Hippocampal formation (tissue), 2 donors: ENCODE measurements at regions not wholly inside any gene's neighbourhood (a gene's known extent, or its start where the extent isn't known, plus 50 kb on each side); places are given as distances from the start of the nearest gene placed in this dataset.

ENCODE experiments used
- DNase-seq, 2 donors: peaks; one replicate each; lab custom pipeline; 2025; lab: John Stamatoyannopoulos, UW

GRCh38 chr15:62913246-62913645 is 129.3 kb upstream of the TPM1 start:
- no peak for DNase-seq

DNA sequence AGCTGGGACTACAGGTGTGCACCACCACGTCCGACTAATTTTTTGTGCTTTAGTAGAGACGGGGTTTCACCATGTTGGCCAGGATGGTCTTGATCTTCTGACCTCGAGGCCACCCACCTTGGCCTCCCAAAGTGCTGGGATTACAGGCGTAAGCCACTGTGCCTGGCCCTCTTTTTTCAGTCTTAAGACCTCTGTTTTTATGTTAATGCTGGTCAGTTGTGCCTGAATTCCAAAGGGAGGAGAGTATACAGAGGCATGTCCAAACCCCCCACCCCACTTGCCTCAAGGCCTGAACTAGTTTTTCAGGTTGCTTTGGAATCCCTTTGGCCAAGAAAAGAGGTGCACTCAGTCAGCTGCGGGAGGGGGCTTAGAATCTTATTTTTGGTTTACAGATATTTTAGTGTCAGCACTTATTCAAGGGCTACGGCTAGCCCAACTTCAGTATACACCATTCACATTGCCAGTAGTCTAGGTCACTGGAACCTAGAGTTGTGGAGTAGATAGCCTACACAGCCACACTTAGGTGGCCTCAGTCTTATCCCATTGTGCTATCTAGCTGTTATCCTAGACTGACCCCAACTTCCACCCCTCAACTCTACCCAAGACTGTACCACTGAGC is 128.0 kb upstream of the TPM1 start:
- no peak for DNase-seq

GRCh38 chr15:62920682-62921502 is 121.7 kb upstream of the TPM1 start:
- no peak for DNase-seq

DNA sequence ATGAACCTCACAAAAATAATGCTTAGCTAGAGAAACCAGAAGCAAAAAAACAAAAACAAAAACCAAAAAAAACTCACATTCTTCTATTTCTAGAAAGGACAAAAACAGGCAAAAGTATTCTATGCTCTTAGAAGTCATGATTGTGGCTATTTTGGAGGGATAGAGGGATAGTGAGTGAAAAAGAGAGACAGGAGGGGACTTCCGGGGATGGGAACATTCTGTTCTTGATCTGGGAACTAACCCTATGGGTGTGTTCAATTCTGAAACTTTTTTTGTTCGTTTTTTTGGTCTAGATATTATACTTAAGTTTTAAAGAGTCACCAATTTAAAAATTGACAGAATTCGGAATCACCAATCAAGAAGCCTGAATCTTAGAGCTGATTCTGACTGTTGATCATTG is 120.0 kb upstream of the TPM1 start:
- no peak for DNase-seq

GRCh38 chr15:62925875-62926274 is 116.7 kb upstream of the TPM1 start:
- DNase-seq: no peak

- DNase-seq: no peak
Measured at GRCh38 chr15:62927196-62927595, 115.4 kb upstream of the TPM1 start.

GRCh38 chr15:62927836-62928235 is 114.7 kb upstream of the TPM1 start:
- DNase-seq: no peak

DNA sequence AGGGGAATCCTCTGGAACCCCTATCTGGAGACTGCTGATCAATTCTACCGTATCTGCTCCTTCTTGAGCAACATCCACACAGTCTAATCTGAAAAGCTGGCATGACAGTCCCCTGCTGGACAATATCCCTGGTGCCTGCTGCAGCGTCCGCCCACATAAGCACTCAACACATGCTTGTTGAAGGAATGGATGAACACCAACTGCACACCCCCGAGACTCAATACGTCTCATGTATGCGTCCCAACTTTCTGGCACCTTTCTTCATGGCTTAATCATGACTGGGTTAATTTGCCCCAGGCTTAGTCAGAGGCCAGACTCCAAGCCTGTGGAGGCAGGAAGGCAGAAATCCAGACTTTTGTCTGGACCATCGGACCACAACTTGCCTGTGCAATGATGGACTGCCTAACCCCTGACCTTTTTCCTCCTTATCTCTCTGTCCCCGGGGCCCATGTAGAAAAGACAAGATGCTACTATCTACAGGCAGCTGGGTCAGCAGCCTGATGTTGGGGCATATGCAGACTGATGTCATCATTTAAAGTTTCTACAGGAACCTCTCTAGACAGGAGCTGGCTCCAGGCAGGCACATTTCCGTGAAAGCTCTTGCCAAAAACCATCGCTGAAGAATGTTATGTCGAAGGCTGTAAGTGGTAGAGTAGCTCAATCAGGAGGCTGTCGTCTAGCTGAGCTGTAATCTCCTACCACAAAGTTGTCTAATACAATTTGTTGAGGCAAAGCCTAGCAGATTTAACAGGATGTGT is 114.1 kb upstream of the TPM1 start:
- no peak for DNase-seq

GRCh38 chr15:62929000-62929357 is 113.6 kb upstream of the TPM1 start:
- no peak for DNase-seq

- DNase-seq: no peak
Measured at GRCh38 chr15:62931650-62932049, 110.9 kb upstream of the TPM1 start.

- no peak for DNase-seq
Measured at GRCh38 chr15:62932436-62932835, 110.1 kb upstream of the TPM1 start.

- DNase-seq: no peak
Measured at GRCh38 chr15:62933386-62933785, 109.2 kb upstream of the TPM1 start.

DNA sequence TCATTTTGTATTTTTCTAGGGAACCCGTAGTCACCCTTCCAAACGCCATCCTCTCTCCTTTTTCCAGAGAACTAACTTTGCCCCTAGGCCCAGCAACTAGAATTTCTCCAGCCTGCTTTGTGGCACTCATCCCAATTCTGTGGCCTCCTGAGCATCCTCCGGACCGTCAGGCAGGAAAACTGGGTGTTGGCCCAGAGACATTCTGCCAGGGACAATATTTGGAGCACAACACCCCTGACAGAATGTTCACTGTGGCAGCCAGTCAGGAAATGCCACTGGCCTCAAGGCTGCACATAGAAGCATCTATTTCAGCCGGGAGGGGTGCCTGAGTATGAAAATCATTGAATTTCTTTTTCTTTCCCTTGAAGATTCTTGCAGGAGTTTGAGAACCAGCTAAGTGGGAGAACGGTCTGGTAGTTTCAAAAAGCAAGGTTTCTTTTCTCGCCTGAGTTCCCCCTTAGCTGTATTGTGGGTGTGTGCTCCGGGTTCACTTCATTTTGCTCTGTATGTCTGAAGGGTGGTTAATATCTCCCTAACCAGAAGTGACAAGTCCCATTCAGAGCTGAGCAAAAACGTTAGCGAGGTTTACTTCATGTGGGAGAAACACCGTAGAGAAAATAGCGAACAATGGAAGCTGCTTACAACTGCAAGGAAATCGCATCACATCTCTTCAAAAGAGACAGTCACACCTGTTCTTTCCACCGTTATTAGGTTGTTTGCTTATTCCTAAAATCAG is 108.1 kb upstream of the TPM1 start:
- DNase-seq: no peak

DNA sequence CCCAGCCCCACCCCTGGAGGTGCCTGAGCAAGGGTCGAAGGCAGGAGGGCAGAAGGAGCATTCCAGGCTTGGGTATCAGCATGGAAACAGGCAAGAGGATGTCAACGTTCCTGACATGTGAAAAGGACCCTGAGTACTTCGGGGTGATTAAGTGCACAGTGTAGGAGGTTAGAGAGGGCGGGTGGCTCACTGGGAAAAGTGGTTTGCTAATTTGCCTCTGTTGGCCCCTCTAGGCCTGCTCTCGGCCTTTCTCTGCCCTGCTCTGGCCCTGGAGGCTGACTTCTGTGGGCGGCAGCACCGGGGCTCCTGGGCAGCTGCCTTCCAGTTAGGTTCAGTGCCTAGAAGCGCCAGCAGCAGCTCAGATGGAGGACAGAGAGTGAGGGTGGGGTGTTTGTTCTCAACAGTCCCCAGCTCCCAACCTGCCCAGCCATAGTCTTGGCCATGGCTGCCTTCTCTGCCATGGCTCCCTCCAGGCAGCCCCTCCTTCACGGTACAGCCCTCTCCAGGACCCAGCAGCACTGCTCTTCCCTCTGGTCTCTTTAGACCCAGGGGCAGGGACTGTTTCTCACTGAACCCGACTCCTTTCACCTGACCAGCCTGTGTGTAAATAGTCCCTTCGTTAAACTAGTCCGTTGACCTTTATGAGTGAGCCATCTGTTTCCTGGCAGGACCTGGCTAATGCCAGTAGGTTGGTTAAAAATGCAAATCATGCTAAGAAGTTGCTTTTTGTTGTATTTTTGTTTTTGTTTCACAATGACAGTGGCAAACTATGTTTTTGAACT is 107.1 kb upstream of the TPM1 start:
- no peak for DNase-seq

DNA sequence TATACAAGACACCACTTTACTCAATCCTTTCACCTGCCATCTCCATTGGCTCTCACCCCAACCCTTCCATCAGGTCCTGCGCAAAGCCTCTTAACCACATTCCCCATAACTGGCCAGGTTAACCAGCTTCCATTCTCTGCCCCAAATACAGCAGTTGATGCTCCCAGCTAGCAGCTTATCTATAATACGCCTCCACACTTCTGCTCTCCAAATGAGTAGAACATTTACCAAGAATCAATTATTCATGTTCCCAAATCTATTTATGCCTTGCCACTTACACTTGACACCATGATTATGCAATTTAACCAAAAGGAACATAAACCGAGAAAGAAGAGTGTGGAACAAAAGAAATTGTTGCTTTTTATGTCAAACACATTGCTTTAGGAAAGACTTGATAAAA is 103.7 kb upstream of the TPM1 start:
- no peak for DNase-seq

GRCh38 chr15:62940093-62940754 is 102.3 kb upstream of the TPM1 start:
- DNase-seq: no peak

DNA sequence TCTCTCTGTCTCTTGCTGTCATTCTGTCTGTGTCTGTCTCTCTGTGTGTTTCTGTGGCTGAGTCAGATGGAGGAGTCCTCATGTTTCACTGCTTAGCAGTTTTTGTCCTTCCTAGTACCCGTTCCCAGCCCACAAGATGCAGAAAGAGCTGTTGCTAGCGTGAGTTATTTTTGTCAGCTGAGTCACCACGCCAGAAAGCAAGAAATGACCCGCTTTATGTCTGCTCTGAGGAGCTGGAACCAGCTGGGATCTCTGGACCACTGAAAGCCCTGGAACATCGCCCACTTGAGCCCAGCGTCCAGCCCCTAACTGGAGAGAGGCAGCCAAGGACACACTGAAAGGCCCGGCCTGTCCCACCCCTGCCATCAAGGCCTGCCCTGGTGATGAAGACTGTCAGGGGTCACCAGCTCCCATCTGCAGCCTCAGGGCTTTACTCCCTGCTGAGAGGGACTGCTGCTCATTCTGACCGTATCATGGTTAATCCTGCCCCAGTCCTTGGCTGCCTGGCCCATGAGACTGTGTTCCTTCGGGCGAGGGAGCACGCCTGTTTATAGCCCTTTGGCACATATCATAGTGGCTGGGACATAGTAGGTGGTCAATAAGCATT is 101.7 kb upstream of the TPM1 start:
- peak; percentile 46 to 86 for DNase-seq

GRCh38 chr15:62941699-62942098 is 100.8 kb upstream of the TPM1 start:
- no peak for DNase-seq

DNA sequence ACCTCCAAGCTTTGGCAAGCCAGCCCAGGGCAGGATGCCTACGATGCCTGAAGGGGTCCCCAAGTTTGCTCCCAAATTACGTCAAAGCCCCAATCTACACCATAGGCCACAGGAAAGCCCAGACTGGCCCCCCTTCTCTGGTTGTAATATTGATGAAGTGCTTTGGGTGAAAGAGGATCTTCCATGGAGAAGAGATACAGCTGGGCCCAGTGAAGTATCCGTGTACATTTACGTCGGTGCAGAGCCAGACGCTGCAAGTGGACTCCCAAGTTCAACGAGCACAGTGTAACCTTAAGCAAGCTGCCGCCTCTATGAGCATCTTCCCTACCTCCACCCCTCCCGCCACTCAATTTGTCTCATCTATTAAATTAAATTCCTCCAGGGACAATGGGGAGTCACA is 100.1 kb upstream of the TPM1 start:
- no peak for DNase-seq

GRCh38 chr15:62945063-62945462 is 97.5 kb upstream of the TPM1 start:
- DNase-seq: no peak

GRCh38 chr15:62945760-62946159 is 96.8 kb upstream of the TPM1 start:
- no peak for DNase-seq
